ENCODE measurements at regions not wholly inside any gene's neighbourhood (a gene's known extent, or its start where the extent isn't known, plus 50 kb on each side); places are given as distances from the start of the nearest gene placed in this dataset.

- Mint-ChIP-seq H3K9me3 (no peaks in the 10 kb centered on the region), H3K4me3 (no peak overlapping the region), H3K36me3 (ENCODE audit: low read depth) (no peaks in the 10 kb centered on the region), H3K27me3 (ENCODE audit: low read depth, poor library complexity) (peaks cover 14% of the 10 kb centered on the region), H3K27ac (no peak overlapping the region), H3K4me1 (peaks cover 48% of the 10 kb centered on the region)
- no peak for TF ChIP-seq CTCF (IDR thresholded peaks at IDR 0.05)
- no peak for DNase-seq
Observed at GRCh38 chr6:3612341-3613041, 139.0 kb downstream of the PXDC1 start.

- no peaks in the 10 kb centered on the region for H3K9me3 Mint-ChIP-seq
- no peak for DNase-seq
- peaks cover 48% of the 10 kb centered on the region for H3K4me1 Mint-ChIP-seq
- no peak overlapping the region for H3K27ac Mint-ChIP-seq
- TF ChIP-seq CTCF (IDR thresholded peaks at IDR 0.05), result no peak
- peaks cover 16% of the 10 kb centered on the region for H3K27me3 Mint-ChIP-seq (ENCODE audit: low read depth, poor library complexity)
- H3K36me3 Mint-ChIP-seq (ENCODE audit: low read depth), result no peaks in the 10 kb centered on the region
- no peak overlapping the region for H3K4me3 Mint-ChIP-seq
Observed at GRCh38 chr6:3610921-3611320, 140.6 kb downstream of the PXDC1 start.

- H3K27ac Mint-ChIP-seq, result no peak overlapping the region
- no peaks in the 10 kb centered on the region for H3K9me3 Mint-ChIP-seq
Observed at GRCh38 chr6:3610206-3610605, 141.3 kb downstream of the PXDC1 start.

GRCh38 chr6:3609388-3609787 is 142.1 kb downstream of the PXDC1 start:
- no peak for TF ChIP-seq CTCF (IDR thresholded peaks at IDR 0.05)
- DNase-seq, result no peak
- Mint-ChIP-seq H3K36me3 (ENCODE audit: low read depth) (no peaks in the 10 kb centered on the region), H3K27ac (no peak overlapping the region), H3K4me3 (no peak overlapping the region), H3K27me3 (ENCODE audit: low read depth, poor library complexity) (peaks cover 9% of the 10 kb centered on the region), H3K4me1 (peaks cover 53% of the 10 kb centered on the region), H3K9me3 (no peaks in the 10 kb centered on the region)

More at GRCh38 chr6:3610206-3610605, 141.3 kb downstream of the PXDC1 start:
- Mint-ChIP-seq H3K4me1 (peaks cover 48% of the 10 kb centered on the region), H3K4me3 (no peak overlapping the region), H3K27me3 (ENCODE audit: low read depth, poor library complexity) (peaks cover 11% of the 10 kb centered on the region), H3K36me3 (ENCODE audit: low read depth) (no peaks in the 10 kb centered on the region)
- no peak for DNase-seq
- no peak for TF ChIP-seq CTCF (IDR thresholded peaks at IDR 0.05)

GRCh38 chr6:3608159-3608558 is 143.4 kb downstream of the PXDC1 start:
- peaks cover 4% of the 10 kb centered on the region for H3K9me3 Mint-ChIP-seq
- H3K4me1 Mint-ChIP-seq, result peaks cover 53% of the 10 kb centered on the region
- no peaks in the 10 kb centered on the region for H3K36me3 Mint-ChIP-seq (ENCODE audit: low read depth)
- no peak for DNase-seq
- H3K27me3 Mint-ChIP-seq (ENCODE audit: low read depth, poor library complexity), result peaks cover 13% of the 10 kb centered on the region
- TF ChIP-seq CTCF (IDR thresholded peaks at IDR 0.05), result no peak
- no peak overlapping the region for H3K27ac Mint-ChIP-seq
- H3K4me3 Mint-ChIP-seq, result no peak overlapping the region

GRCh38 chr6:3607599-3607998 is 143.9 kb downstream of the PXDC1 start:
- peaks cover 15% of the 10 kb centered on the region for H3K27me3 Mint-ChIP-seq (ENCODE audit: low read depth, poor library complexity)
- H3K27ac Mint-ChIP-seq, result no peak overlapping the region
- H3K9me3 Mint-ChIP-seq, result peaks cover 8% of the 10 kb centered on the region
- no peak for DNase-seq
- TF ChIP-seq CTCF (IDR thresholded peaks at IDR 0.05), result no peak
- peaks cover under 1% of the 10 kb centered on the region for H3K36me3 Mint-ChIP-seq (ENCODE audit: low read depth)
- H3K4me3 Mint-ChIP-seq, result no peak overlapping the region
- peaks cover 49% of the 10 kb centered on the region for H3K4me1 Mint-ChIP-seq

All from nephron progenitor cell (in vitro differentiated cells).